ENCODE measurements at regions not wholly inside any gene's neighbourhood (a gene's known extent, or its start where the extent isn't known, plus 50 kb on each side); places are given as distances from the start of the nearest gene placed in this dataset.

GRCh38 chr2:43169099-43169945 is 57.1 kb downstream of the ZFP36L2 start:
- TF ChIP-seq CTCF (IDR thresholded peaks at IDR 0.05; ENCODE audit: low read depth, low read length, poor library complexity, severe bottlenecking): no peak
- no peak for TF ChIP-seq EZH2phosphoT487 (IDR thresholded peaks at IDR 0.05; ENCODE audit: borderline replicate concordance, low read length)
- Histone ChIP-seq H3K4me1 (ENCODE audit: control insufficient read depth, low read length) (peaks cover 56% of the 10 kb centered on the region), H3K4me2 (ENCODE audit: low read length) (peak overlapping the region; percentile 75), H4K20me1 (ENCODE audit: control insufficient read depth, insufficient read depth, low read depth, low read length) (no peaks in the 10 kb centered on the region), H3K27ac (ENCODE audit: low read depth, low read length) (peak overlapping the region; percentile 50), H3K9me2 (replicated peaks; ENCODE audit: control insufficient read depth, low read length) (no peaks in the 10 kb centered on the region), H3F3A (ENCODE audit: control insufficient read depth, insufficient read depth) (peaks cover 5% of the 10 kb centered on the region; the same call in 1 of the 2 replicates), H3K36me3 (ENCODE audit: control insufficient read depth, low read length) (no peaks in the 10 kb centered on the region), H3K4me3 (ENCODE audit: low read length) (peak overlapping the region; percentile 61), H3K27me3 (ENCODE audit: control insufficient read depth, low read length) (no peaks in the 10 kb centered on the region), H3K9me3 (ENCODE audit: control insufficient read depth, insufficient read depth, low read length) (no peaks in the 10 kb centered on the region), H3K79me2 (ENCODE audit: control insufficient read depth, low read length) (no peaks in the 10 kb centered on the region)

- peak overlapping the region; percentile 75 for H3K4me2 ChIP-seq (ENCODE audit: low read length)
Observed at GRCh38 chr2:43168016-43168369, 58.4 kb downstream of the ZFP36L2 start.

GRCh38 chr2:43165378-43166069 is 60.9 kb downstream of the ZFP36L2 start:
- Histone ChIP-seq H3K27ac (ENCODE audit: low read depth, low read length) (no peak overlapping the region), H4K20me1 (ENCODE audit: control insufficient read depth, insufficient read depth, low read depth, low read length) (no peaks in the 10 kb centered on the region), H3K4me3 (ENCODE audit: low read length) (no peak overlapping the region)

More at GRCh38 chr2:43168016-43168369, 58.4 kb downstream of the ZFP36L2 start:
- Histone ChIP-seq H4K20me1 (ENCODE audit: control insufficient read depth, insufficient read depth, low read depth, low read length) (no peaks in the 10 kb centered on the region), H3K36me3 (ENCODE audit: control insufficient read depth, low read length) (no peaks in the 10 kb centered on the region), H3K27ac (ENCODE audit: low read depth, low read length) (peak overlapping the region; percentile 50), H3K79me2 (ENCODE audit: control insufficient read depth, low read length) (no peaks in the 10 kb centered on the region), H3K9me3 (ENCODE audit: control insufficient read depth, insufficient read depth, low read length) (no peaks in the 10 kb centered on the region), H3F3A (ENCODE audit: control insufficient read depth, insufficient read depth) (peaks cover 5% of the 10 kb centered on the region; the same call in 1 of the 2 replicates), H3K4me1 (ENCODE audit: control insufficient read depth, low read length) (peaks cover 44% of the 10 kb centered on the region), H3K4me3 (ENCODE audit: low read length) (no peak overlapping the region), H3K9me2 (replicated peaks; ENCODE audit: control insufficient read depth, low read length) (no peaks in the 10 kb centered on the region), H3K27me3 (ENCODE audit: control insufficient read depth, low read length) (no peaks in the 10 kb centered on the region)
- TF ChIP-seq CTCF (IDR thresholded peaks at IDR 0.05; ENCODE audit: low read depth, low read length, poor library complexity, severe bottlenecking) (no peak), EZH2phosphoT487 (IDR thresholded peaks at IDR 0.05; ENCODE audit: borderline replicate concordance, low read length) (no peak)

More at GRCh38 chr2:43165378-43166069, 60.9 kb downstream of the ZFP36L2 start:
- Histone ChIP-seq H3K9me2 (replicated peaks; ENCODE audit: control insufficient read depth, low read length) (no peaks in the 10 kb centered on the region), H3K4me1 (ENCODE audit: control insufficient read depth, low read length) (peaks cover 33% of the 10 kb centered on the region), H3K4me2 (ENCODE audit: low read length) (no peak overlapping the region), H3K9me3 (ENCODE audit: control insufficient read depth, insufficient read depth, low read length) (no peaks in the 10 kb centered on the region), H3K36me3 (ENCODE audit: control insufficient read depth, low read length) (no peaks in the 10 kb centered on the region), H3K79me2 (ENCODE audit: control insufficient read depth, low read length) (no peaks in the 10 kb centered on the region), H3K27me3 (ENCODE audit: control insufficient read depth, low read length) (no peaks in the 10 kb centered on the region), H3F3A (ENCODE audit: control insufficient read depth, insufficient read depth) (no peaks in the 10 kb centered on the region)
- peak; percentile 36 for TF ChIP-seq CTCF (IDR thresholded peaks at IDR 0.05; ENCODE audit: low read depth, low read length, poor library complexity, severe bottlenecking)
- no peak for TF ChIP-seq EZH2phosphoT487 (IDR thresholded peaks at IDR 0.05; ENCODE audit: borderline replicate concordance, low read length)
